ENCODE measurements at regions not wholly inside any gene's neighbourhood (a gene's known extent, or its start where the extent isn't known, plus 50 kb on each side); places are given as distances from the start of the nearest gene placed in this dataset.
"Not testable (repeated sequence)": the region's sequence is repeated elsewhere in the genome, so short reads cannot be mapped to it uniquely, and the experiment has no call there.

DNA sequence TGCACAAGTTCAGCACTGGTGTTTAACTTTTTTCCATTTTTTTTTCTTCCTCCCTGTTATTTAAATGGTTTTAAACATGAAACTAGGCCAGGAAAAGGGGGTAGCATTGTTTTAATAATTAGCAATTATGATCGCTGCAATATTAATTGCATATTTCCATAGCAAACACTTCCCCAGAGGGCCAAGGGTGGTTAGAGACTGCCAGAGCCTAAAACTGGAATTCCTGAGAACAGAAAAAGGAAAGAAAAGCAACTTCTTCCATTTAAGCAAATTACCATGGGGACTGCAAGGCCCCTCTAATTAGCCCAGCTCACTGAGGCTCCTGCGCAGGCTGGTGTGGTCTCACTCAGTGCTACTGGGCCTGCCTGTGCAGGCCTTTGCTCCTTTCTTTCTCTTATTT lies 201.5 kb downstream of the SMAD2 start:
- DNase-seq (ENCODE audit: low spot score) = no peak

GRCh38 chr18:47727409-47727808 lies 203.1 kb downstream of the SMAD2 start:
- DNase-seq (ENCODE audit: low spot score) = no peak

GRCh38 chr18:47726550-47726949 lies 203.9 kb downstream of the SMAD2 start:
- DNase-seq (ENCODE audit: low spot score) = no peak

DNA sequence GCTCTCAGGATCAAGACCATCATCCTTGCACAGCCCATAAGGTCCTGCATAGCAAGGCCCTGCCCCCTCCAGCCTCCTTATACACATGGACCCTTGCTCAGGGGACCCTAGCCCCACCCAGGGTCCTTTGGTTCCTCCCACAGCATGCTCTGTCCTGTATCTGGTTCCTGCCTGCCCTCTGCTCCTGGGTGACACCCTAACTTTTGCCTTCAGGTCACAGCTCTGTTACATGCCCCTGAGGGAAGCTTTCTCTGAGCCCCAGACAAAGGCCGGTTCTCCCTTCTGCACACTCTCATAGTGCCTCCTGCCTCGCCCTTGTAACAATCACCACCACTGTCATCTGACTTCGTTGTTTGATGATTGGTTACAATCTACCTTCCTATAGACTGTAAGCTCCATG lies 204.8 kb downstream of the SMAD2 start:
- DNase-seq (ENCODE audit: low spot score) = no peak

DNA sequence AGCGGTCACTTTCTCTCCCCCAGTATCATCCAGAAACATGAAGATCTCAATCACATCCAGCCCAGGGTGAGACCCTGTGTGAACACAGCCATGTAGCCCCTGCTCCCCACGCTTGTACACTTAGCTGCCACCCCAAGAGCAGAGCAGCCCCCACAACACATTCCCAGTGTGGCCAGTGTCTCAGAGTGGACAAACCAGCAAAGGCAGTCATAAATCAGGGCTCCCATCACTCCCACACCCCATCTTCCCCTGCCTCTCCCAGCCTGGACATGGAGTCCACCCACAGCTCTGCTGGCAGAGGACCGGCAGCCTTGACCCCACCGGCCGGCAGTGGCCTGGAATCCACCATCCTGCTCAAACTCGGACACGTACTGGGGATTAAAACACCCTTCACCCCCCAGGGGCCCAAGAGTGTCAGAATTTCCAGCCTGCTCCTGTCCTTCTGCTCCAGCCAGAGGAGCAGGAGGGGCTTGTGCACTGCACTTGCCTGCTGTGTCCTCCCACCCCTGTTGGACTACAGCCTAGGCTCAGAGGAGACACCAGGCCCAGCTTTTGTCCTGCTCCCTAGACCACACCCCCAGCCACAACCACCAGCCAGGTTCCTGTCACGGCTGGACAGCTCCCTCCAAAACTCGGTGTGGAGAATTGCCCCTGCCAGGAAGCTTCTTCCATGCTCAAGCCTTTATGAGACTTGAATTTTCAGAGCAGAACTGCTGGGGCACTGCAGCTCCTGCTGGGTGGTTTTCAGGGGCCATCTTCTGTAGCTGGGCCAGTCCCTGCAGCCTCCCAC lies 206.1 kb downstream of the SMAD2 start:
- DNase-seq (ENCODE audit: low spot score) = no peak

DNA sequence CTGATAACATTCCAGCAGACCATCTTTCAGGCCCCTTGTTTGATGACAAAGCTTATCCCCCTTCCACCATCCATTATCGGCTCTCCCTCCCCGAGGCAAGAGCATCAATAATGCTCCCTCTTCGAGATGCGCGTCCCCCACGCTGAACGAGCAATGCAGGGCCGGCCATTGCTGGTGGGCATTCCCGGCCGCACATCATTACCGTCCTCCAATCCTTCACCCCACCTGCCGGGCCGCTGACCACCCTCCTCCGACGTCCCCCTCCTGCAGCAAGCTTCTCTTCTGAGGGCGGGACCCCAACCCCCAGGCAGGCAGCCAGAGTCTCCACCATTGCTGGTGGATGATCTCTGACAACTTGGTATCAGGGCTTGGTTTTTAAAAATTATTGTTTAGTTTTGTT lies 208.6 kb downstream of the SMAD2 start:
- no peak for DNase-seq (ENCODE audit: low spot score)

GRCh38 chr18:47720741-47721140 lies 209.7 kb downstream of the SMAD2 start:
- DNase-seq (ENCODE audit: low spot score) = no peak

DNA sequence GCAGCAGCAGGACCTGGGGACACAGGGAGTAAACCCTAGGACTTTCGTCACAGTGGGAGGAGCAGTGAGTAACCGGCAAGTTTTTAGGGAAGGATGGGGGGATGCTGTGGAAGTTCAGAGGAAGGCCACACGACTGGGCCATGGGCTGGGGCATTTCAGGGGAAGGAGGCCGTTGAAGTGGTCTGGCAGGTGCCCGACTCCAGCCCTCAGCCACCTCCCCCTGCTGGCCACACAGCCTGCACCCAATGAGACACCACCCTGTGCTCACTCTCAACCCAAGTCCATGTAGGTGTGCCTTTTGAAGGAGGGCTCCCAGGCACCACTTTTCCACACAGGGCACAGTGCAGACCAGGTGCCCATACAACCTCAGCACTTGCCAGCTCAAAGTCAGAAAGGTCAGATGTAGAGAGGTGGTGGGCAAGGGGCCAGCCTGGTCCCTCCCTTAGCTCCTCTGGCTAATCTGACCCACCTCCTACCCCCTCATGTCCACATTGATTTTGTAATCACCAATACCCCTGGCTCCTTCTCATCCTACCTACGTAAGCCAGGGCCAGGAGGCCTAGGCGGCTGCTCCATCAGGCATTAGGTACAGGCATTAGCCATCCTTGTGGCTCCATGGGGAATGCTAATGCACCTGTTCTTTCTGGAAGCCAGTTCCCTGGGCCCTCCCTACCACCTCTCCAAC lies 211.2 kb downstream of the SMAD2 start:
- DNase-seq (ENCODE audit: low spot score) = no peak

DNA sequence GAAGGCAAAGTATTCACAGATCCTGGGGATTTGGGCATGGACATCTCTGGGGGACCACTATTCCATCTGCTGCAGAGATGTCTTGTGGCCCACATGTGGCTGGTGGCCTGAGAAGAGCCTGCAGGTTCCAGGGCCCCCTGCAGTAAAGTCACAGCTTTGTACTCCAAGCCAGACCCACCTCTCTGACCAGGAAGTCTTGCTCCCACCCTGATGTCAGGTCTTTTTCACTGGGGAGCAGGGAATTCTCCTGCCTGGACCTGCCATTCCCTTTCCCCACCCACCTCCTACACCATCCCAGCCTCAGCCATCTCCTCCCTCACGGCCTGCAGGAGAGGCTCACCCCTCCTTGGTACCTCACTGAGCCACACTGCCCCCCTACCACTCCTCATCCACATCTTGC lies 211.8 kb downstream of the SMAD2 start:
- DNase-seq (ENCODE audit: low spot score) = no peak

DNA sequence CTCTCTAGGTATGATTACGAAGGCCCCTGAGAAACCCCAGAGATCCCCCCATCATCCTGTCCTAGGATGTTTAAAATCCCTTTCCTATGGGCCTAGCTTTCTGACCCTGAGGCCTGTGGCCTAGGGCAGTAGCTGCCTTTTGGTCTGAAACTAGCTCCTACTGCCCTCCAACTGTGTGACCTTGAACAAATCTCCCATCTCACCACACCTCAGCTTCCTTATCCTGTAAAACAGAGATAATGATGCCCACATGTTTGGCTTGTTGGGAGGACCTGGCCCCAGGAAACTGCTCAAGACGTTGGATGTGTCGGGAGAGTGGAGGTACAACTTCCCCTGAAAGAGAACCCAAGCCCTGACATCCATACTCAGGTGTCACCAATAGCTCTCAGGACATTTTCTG lies 213.2 kb downstream of the SMAD2 start:
- no peak for DNase-seq (ENCODE audit: low spot score)

- DNase-seq (ENCODE audit: low spot score) = no peak
Measured at GRCh38 chr18:47716632-47717185, 213.8 kb downstream of the SMAD2 start.

GRCh38 chr18:47710451-47710850 lies 220.0 kb downstream of the SMAD2 start:
- DNase-seq (ENCODE audit: low spot score) = no peak

DNA sequence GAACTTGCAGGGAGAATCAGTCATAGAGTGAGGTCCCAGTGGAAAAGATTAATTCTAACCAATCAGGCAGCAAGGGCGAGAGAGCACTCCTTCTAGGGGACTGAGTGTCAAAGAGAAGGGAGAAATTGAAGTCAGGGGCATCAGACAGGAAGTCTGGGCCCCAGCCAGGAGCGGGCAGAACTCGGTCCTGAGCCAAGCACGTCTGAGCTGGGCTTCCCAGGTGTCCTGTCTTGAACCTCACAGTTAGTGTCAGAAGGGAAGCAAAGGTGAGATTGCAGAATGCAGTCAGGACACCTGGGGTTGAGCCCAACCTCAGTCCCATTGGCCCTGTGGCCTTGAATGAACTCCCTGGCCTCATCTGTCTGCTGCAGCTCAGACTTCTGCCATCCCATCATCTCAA lies 220.9 kb downstream of the SMAD2 start:
- no peak for DNase-seq (ENCODE audit: low spot score)

DNA sequence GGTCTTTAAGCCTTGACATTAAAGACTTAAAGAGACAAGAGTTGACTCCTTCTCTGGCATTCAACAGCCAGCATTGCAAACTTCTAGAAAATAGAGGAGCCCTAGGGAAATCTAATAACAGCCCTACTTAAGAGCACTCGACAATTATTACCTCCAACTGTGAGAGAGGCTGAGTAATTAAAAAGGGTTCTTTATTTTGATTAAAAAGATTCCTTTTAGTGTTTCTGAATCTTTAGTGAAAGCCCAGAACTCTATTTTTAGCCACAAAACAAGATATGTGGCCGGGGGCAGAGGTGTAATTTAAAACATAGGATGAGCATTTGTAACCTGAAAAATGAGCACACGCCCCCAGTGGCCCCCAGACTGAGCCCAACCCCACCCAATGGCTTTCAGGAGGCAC lies 222.3 kb downstream of the SMAD2 start:
- DNase-seq (ENCODE audit: low spot score) = no peak

DNA sequence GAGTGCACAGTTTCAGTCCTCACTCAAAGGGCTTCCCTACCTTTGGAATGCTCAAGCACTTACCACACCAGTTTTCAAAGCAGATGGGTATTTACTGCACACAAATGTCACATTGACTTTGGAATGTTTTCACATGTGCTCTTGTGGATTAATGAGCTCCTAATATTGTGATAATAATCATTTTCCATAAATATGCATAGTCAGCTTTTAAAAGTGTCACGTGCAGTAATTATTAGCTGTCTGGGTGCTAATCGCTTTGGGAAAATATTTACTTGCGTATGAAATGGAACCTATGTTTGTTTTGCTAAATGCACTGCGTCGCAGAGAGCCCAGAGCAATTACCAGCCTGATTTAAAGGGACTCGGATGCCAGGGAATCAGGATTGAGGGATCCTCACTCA lies 229.3 kb downstream of the SMAD2 start:
- DNase-seq (ENCODE audit: low spot score) = no peak

GRCh38 chr18:47696870-47697269 lies 233.6 kb downstream of the SMAD2 start:
- DNase-seq (ENCODE audit: low spot score) = no peak

DNA sequence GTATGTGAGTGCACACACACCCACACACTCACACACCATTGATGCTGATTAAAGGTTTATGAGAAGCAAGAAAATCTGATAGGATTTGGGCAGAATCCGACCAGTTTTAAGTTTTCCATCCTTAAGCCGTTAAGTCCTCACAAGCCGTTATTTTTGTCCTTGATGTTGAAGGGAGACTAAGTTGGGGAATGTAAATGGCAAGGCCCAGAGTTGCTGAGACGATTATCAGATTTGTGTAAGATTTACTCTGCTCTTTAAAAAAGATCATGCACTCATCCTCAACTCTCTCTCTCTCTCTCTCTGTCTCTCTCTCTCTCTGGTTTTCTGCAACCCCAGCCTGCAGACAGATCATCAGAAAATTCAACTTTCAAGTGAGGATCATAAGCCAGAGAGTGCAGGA lies 238.8 kb downstream of the SMAD2 start:
- no peak for DNase-seq (ENCODE audit: low spot score)

- not testable (repeated sequence) for DNase-seq (ENCODE audit: low spot score)
Measured at GRCh38 chr18:47690778-47691177, 239.7 kb downstream of the SMAD2 start.

GRCh38 chr18:47689371-47689770 lies 241.1 kb downstream of the SMAD2 start:
- DNase-seq (ENCODE audit: low spot score) = no peak

DNA sequence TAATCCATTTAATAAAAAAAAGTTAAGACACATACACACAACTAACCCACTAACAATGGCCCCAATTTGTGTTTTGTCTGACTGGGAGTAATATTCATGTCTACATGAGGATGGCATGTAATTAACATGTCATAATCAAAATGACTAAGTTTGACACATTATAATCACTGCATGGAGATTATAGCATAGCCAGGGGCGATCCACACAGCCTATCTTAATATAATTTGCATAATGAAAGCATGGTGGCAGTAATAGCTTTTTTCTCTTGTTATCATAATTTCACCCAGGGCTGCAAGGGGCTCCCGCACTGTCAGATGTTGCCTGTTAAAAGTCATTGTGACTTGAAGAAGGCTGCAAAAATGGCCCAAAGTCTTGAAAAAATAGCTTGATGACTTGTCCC lies 243.7 kb downstream of the SMAD2 start:
- no peak for DNase-seq (ENCODE audit: low spot score)

DNA sequence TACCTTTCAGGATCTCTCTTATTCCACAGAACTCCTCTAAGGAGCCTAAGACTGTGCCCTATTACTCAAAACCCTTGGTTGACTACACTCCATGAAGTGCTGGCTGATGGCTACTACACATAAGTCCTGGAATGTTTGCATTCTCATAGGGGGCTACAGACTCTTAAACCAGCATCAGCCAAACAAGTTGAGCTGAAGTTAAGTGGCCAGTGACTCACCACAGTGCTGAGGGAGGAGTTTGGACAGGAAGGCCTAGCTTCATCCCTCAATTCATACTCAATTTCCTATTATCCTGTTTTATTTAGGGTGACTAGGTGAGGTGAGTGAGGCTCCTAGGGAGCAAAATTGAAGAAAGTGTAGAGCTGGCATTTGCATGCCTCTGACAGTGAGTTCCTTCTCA lies 246.7 kb downstream of the SMAD2 start:
- no peak for DNase-seq (ENCODE audit: low spot score)

DNA sequence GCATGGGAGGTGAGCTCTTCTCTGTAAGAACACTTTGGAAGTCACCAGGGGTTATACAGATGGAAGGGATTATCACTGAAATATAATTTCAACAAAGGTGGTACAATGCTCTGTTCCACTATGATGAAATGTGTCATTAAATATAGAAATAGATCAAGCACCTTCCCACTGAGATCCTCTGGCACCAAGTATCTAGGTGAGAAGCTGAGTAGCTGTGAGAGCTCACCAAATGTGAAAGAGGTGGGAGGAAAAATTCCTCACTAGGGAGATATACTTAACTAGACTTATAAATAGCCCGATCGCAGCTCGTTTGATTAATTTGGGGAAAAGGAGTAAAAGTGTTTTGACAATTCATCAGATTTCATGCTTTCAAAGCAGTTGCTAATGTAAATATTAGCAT lies 247.6 kb downstream of the SMAD2 start:
- no peak for DNase-seq (ENCODE audit: low spot score)

GRCh38 chr18:47680488-47680887 lies 250.0 kb downstream of the SMAD2 start:
- DNase-seq (ENCODE audit: low spot score) = no peak

- DNase-seq (ENCODE audit: low spot score) = no peak
Measured at GRCh38 chr18:47679864-47680263, 250.6 kb downstream of the SMAD2 start.
